GM12892 (cell line): ENCODE measurements at regions not wholly inside any gene's neighbourhood (a gene's known extent, or its start where the extent isn't known, plus 50 kb on each side); places are given as distances from the start of the nearest gene placed in this dataset.

Source experiments
- POLR2A ChIP-seq: IDR thresholded peaks from 2 replicates; pipeline ENCODE4 v1.6.1; 2011; ENCODE audit warnings: low read depth, low read length, control low read depth
- POLR2AphosphoS5 ChIP-seq: IDR thresholded peaks from 2 replicates; pipeline ENCODE4 v1.6.1; 2011; ENCODE audit warnings: low read depth, low read length, control low read depth
- TAF1 ChIP-seq: IDR thresholded peaks from 2 replicates; pipeline ENCODE4 v1.6.1; 2011; ENCODE audit warnings: low read depth, mild to moderate bottlenecking, control low read depth, low read length, borderline replicate concordance

- TF ChIP-seq POLR2A (no peak), POLR2AphosphoS5 (no peak), TAF1 (no peak)
Measured at GRCh38 chr12:42019746-42020145, 124.9 kb downstream of the GXYLT1 start.
